BE2C (cell line): ENCODE measurements at regions not wholly inside any gene's neighbourhood (a gene's known extent, or its start where the extent isn't known, plus 50 kb on each side); places are given as distances from the start of the nearest gene placed in this dataset.

Source experiments
- DNase-seq: peaks from one replicate; pipeline ENCODE4 v3.0.0-alpha.2; 2020
- H3K27me3 ChIP-seq: fragments of 250-450 bp; sonication (Bioruptor Pico); 2 replicates; pipeline ENCODE4 v1.5.1; 2020; ENCODE audit warnings: mild to moderate bottlenecking
- H3K36me3 ChIP-seq: fragments of 250-450 bp; sonication (Bioruptor Pico); 2 replicates; pipeline ENCODE4 v1.5.1; 2020; ENCODE audit warnings: mild to moderate bottlenecking
- H3K4me1 ChIP-seq: fragments of 250-450 bp; sonication (Bioruptor Pico); 2 replicates; pipeline ENCODE4 v1.5.1; 2020
- H3K4me3 ChIP-seq: 2 replicates; pipeline ENCODE4 v1.5.1; 2011; ENCODE audit warnings: low read depth, low read length
- H3K9me3 ChIP-seq: fragments of 250-450 bp; sonication (Bioruptor Pico); 2 replicates; pipeline ENCODE4 v1.5.1; 2020
- TF ChIP-seq, protein P1 (sequence below): IDR thresholded peaks from 2 replicates; pipeline ENCODE4 v1.5.1; 2012; ENCODE audit warnings: mild to moderate bottlenecking, low read depth, low read length

GRCh38 chr15:47548231-47548630 is 169.1 kb upstream of the SEMA6D start:
- H3K4me1 ChIP-seq, result no peaks in the 10 kb centered on the region
- H3K27me3 ChIP-seq, result no peaks in the 10 kb centered on the region
- TF ChIP-seq, protein P1, sequence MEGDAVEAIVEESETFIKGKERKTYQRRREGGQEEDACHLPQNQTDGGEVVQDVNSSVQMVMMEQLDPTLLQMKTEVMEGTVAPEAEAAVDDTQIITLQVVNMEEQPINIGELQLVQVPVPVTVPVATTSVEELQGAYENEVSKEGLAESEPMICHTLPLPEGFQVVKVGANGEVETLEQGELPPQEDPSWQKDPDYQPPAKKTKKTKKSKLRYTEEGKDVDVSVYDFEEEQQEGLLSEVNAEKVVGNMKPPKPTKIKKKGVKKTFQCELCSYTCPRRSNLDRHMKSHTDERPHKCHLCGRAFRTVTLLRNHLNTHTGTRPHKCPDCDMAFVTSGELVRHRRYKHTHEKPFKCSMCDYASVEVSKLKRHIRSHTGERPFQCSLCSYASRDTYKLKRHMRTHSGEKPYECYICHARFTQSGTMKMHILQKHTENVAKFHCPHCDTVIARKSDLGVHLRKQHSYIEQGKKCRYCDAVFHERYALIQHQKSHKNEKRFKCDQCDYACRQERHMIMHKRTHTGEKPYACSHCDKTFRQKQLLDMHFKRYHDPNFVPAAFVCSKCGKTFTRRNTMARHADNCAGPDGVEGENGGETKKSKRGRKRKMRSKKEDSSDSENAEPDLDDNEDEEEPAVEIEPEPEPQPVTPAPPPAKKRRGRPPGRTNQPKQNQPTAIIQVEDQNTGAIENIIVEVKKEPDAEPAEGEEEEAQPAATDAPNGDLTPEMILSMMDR, result no peak
- no peaks in the 10 kb centered on the region for H3K36me3 ChIP-seq
- H3K4me3 ChIP-seq, result no peak overlapping the region
- H3K9me3 ChIP-seq, result no peaks in the 10 kb centered on the region
- DNase-seq, result no peak

- no peak for DNase-seq
- TF ChIP-seq, protein P1, result no peak
- no peaks in the 10 kb centered on the region for H3K9me3 ChIP-seq
- no peaks in the 10 kb centered on the region for H3K36me3 ChIP-seq
- H3K27me3 ChIP-seq, result no peaks in the 10 kb centered on the region
- no peaks in the 10 kb centered on the region for H3K4me1 ChIP-seq
- H3K4me3 ChIP-seq, result no peak overlapping the region
Measured at GRCh38 chr15:47548986-47549385, 168.3 kb upstream of the SEMA6D start.

DNA sequence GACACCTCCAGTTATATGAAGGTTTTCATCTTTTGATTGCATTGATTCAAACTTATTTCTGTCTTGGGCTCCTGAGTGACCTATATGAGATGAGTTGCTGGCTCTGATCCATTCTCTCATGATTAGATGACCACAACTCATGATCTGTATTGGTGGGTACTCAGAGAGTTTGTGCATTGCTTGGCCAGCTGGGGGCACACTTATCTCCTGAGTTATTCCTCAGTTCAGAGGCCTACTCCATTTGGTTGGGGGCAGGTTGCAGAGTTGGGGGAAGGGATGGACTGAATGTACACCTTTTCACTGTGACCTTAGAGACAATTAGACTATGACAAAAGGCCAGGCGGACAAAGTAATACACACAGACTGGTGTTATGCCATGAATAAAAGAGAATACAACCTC is 166.2 kb upstream of the SEMA6D start:
- H3K4me3 ChIP-seq, result no peak overlapping the region
- TF ChIP-seq, protein P1, result peak; percentile 51
- no peaks in the 10 kb centered on the region for H3K9me3 ChIP-seq
- H3K27me3 ChIP-seq, result no peaks in the 10 kb centered on the region
- H3K4me1 ChIP-seq, result no peaks in the 10 kb centered on the region
- peak; percentile 30 for DNase-seq
- H3K36me3 ChIP-seq, result no peaks in the 10 kb centered on the region

DNA sequence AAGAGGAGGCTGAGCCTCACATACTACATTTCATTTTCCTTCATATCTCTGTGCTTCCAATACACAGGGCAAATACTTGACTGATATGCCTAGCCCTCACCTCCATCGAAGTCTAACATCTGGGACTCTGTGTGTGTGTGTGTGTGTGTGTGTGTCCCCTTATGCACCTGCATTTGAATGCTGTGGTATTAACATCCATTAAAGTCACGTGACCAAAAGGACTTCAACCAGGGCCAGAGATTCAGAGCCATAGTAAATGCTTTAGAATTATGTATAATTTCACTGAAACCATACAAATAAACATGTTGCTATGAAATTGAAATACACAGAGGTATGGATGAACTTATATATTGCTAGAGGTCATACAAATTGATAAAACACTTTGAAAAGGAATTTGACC is 165.8 kb upstream of the SEMA6D start:
- DNase-seq, result no peak
- TF ChIP-seq, protein P1, result no peak
- Histone ChIP-seq H3K9me3 (no peaks in the 10 kb centered on the region), H3K36me3 (no peaks in the 10 kb centered on the region), H3K4me3 (no peak overlapping the region), H3K4me1 (no peaks in the 10 kb centered on the region), H3K27me3 (no peaks in the 10 kb centered on the region)

- DNase-seq, result no peak
- no peaks in the 10 kb centered on the region for H3K9me3 ChIP-seq
- H3K36me3 ChIP-seq, result no peaks in the 10 kb centered on the region
- TF ChIP-seq, protein P1, result no peak
- no peaks in the 10 kb centered on the region for H3K27me3 ChIP-seq
- no peak overlapping the region for H3K4me3 ChIP-seq
- no peaks in the 10 kb centered on the region for H3K4me1 ChIP-seq
Measured at GRCh38 chr15:47552978-47553608, 164.2 kb upstream of the SEMA6D start.

GRCh38 chr15:47553947-47554346 is 163.4 kb upstream of the SEMA6D start:
- no peak overlapping the region for H3K4me3 ChIP-seq
- no peaks in the 10 kb centered on the region for H3K9me3 ChIP-seq
- no peak for DNase-seq
- H3K4me1 ChIP-seq, result no peaks in the 10 kb centered on the region
- no peaks in the 10 kb centered on the region for H3K27me3 ChIP-seq
- no peaks in the 10 kb centered on the region for H3K36me3 ChIP-seq
- TF ChIP-seq, protein P1, result no peak
